Activated naive CD4-positive, alpha-beta T cell treated with anti-CD3 and anti-CD28 coated beads, Interleukin-2, amount 50 U/mL, for 24 hours (primary cell): ENCODE measurements at regions not wholly inside any gene's neighbourhood (a gene's known extent, or its start where the extent isn't known, plus 50 kb on each side); places are given as distances from the start of the nearest gene placed in this dataset.
"Not testable (repeated sequence)": the region's sequence is repeated elsewhere in the genome, so short reads cannot be mapped to it uniquely, and the experiment has no call there.

Experiments used
- H3K27ac Mint-ChIP-seq: one replicate; pipeline ENCODE4 v1.8.0; 2021; ENCODE audit warnings: mild to moderate bottlenecking, mixed read lengths
- H3K27me3 Mint-ChIP-seq: one replicate; pipeline ENCODE4 v1.8.0; 2021; ENCODE audit warnings: mixed read lengths
- H3K36me3 Mint-ChIP-seq: one replicate; pipeline ENCODE4 v1.8.0; 2021; ENCODE audit warnings: mixed read lengths
- H3K4me1 Mint-ChIP-seq: one replicate; pipeline ENCODE4 v1.8.0; 2021; ENCODE audit warnings: mixed read lengths
- H3K4me3 Mint-ChIP-seq: one replicate; pipeline ENCODE4 v1.8.0; 2021; ENCODE audit warnings: mild to moderate bottlenecking, mixed read lengths
- H3K9me3 Mint-ChIP-seq: one replicate; pipeline ENCODE4 v1.8.0; 2021; ENCODE audit warnings: mixed read lengths

DNA sequence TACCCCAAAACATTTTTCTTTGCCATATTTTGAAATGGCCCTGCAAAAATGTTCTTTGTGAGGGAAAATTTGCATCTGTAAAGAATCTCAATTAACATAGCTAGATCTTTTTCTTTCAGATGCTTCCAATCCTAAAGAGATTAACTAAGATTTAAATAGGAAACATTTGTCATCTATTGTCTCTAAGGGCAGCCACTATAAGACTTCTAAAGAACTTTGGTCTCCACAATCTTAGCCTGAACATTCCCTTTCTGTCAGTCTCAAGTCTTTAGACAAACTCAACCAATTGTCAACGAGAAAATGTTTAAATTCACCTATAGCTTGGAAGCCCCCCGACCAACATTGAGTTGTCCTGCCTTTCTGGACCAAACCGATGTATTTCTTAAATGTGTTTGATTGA lies 71.1 kb upstream of the RASSF8 start:
- H3K4me1 Mint-ChIP-seq = no peaks in the 10 kb centered on the region
- no peak overlapping the region for H3K27ac Mint-ChIP-seq
- H3K9me3 Mint-ChIP-seq = no peaks in the 10 kb centered on the region
- H3K36me3 Mint-ChIP-seq = no peaks in the 10 kb centered on the region
- no peaks in the 10 kb centered on the region for H3K27me3 Mint-ChIP-seq
- H3K4me3 Mint-ChIP-seq = no peak overlapping the region

- H3K4me3 Mint-ChIP-seq = no peak overlapping the region
- H3K27ac Mint-ChIP-seq = no peak overlapping the region
- H3K36me3 Mint-ChIP-seq = no peaks in the 10 kb centered on the region
- H3K27me3 Mint-ChIP-seq = no peaks in the 10 kb centered on the region
- no peaks in the 10 kb centered on the region for H3K9me3 Mint-ChIP-seq
- H3K4me1 Mint-ChIP-seq = no peaks in the 10 kb centered on the region
Observed at GRCh38 chr12:25889185-25889584, 69.3 kb upstream of the RASSF8 start.

DNA sequence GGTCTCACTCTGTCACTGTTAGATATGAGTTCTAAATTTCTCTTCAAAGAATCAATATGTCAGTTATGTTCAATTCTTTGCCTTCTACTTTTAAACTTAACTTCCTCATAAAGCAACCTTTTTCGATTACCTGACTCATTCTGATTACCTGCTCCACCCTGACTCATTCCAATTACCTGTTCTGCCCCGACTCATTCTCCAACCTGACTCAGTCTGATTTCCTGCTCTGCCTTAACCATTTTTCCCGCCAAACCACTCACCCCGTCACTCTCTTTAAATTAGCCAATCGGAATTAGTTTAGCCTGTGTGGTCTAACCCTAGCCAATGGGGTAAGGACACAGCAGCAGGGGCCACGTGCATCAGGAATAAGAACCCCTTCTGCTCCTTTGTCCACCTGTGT lies 67.4 kb upstream of the RASSF8 start:
- not testable (repeated sequence) for H3K27ac Mint-ChIP-seq, H3K4me1 Mint-ChIP-seq, H3K36me3 Mint-ChIP-seq, H3K4me3 Mint-ChIP-seq, H3K9me3 Mint-ChIP-seq, H3K27me3 Mint-ChIP-seq

DNA sequence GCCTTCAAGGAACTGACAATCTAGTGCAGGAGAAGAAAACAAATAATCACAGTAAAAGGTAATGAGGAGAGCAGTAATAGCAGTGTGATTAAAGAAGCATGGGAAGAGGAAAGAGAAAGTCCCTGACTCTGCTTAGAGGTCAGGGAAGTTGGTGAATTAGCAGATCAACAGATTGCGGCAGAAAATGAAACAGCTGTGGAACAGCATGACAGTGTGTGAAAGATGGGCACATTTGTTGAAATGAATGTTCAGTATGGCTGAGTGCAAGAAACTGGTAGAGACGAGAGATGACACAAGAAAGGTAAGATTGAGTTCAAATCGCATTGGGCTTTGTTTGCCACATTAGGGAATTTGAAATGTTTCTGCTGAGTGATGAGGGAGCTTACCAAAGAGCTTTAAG lies 63.7 kb upstream of the RASSF8 start:
- Mint-ChIP-seq H3K4me1 (no peaks in the 10 kb centered on the region), H3K4me3 (no peak overlapping the region), H3K27me3 (no peaks in the 10 kb centered on the region), H3K9me3 (no peaks in the 10 kb centered on the region), H3K27ac (no peak overlapping the region), H3K36me3 (no peaks in the 10 kb centered on the region)

- no peaks in the 10 kb centered on the region for H3K4me1 Mint-ChIP-seq
- no peaks in the 10 kb centered on the region for H3K9me3 Mint-ChIP-seq
- no peak overlapping the region for H3K4me3 Mint-ChIP-seq
- no peak overlapping the region for H3K27ac Mint-ChIP-seq
- H3K27me3 Mint-ChIP-seq = no peaks in the 10 kb centered on the region
- H3K36me3 Mint-ChIP-seq = no peaks in the 10 kb centered on the region
Observed at GRCh38 chr12:25896981-25897380, 61.5 kb upstream of the RASSF8 start.

DNA sequence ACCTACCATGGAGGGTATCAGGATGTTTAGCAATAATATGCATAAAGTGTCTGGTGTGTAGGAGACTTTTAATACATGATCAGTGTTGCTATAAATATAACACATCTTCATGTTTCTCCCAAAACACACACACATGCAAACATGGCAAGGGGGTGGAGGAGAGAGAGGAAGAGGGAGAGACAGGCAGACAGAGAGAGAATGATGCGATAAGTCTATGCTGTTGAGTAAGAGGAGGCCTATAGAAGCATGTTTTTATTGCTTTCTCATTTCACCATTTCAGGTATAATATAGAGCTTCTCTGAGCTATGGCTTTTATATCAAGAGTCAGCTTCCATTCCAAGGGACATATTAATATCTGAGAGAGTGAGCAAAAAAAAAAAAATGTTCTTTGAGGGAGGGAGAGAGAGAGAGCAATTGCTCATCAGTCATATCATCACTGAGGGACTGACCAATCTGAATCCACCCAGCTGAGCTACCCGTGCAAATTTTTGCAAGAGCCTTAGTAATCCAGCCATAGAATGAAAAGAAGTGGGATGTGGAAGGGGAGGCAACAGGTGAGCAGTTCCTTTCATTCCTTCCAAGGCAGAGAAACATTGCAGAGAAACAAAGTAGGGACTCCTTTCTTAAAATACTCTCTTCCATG lies 54.8 kb upstream of the RASSF8 start:
- Mint-ChIP-seq H3K9me3 (no peaks in the 10 kb centered on the region), H3K4me1 (no peaks in the 10 kb centered on the region), H3K27me3 (peaks cover 1% of the 10 kb centered on the region), H3K36me3 (no peaks in the 10 kb centered on the region), H3K27ac (no peak overlapping the region), H3K4me3 (no peak overlapping the region)

- Mint-ChIP-seq H3K27ac (no peak overlapping the region), H3K4me1 (no peaks in the 10 kb centered on the region), H3K4me3 (no peak overlapping the region), H3K27me3 (peaks cover 1% of the 10 kb centered on the region), H3K9me3 (no peaks in the 10 kb centered on the region), H3K36me3 (no peaks in the 10 kb centered on the region)
Observed at GRCh38 chr12:25904442-25904841, 54.0 kb upstream of the RASSF8 start.

GRCh38 chr12:25906651-25907340 lies 51.7 kb upstream of the RASSF8 start:
- Mint-ChIP-seq H3K36me3 (no peaks in the 10 kb centered on the region), H3K9me3 (no peaks in the 10 kb centered on the region), H3K4me3 (no peak overlapping the region), H3K27me3 (peaks cover 4% of the 10 kb centered on the region), H3K4me1 (no peaks in the 10 kb centered on the region), H3K27ac (no peak overlapping the region)
